Stimulated activated naive CD8-positive, alpha-beta T cell treated with anti-CD3 and anti-CD28 coated beads, Interleukin-15, Interleukin-2, amounts not matched to agents 100 ng/mL and 50 ng/mL, for 24 hours (primary cell): ENCODE measurements at regions not wholly inside any gene's neighbourhood (a gene's known extent, or its start where the extent isn't known, plus 50 kb on each side); places are given as distances from the start of the nearest gene placed in this dataset.

Experiments used
- H3K27ac Mint-ChIP-seq: one replicate; pipeline ENCODE4 v1.8.0; 2021; ENCODE audit warnings: mild to moderate bottlenecking, mixed read lengths
- H3K27me3 Mint-ChIP-seq: one replicate; pipeline ENCODE4 v1.8.0; 2021; ENCODE audit warnings: mixed read lengths
- H3K36me3 Mint-ChIP-seq: one replicate; pipeline ENCODE4 v1.8.0; 2021; ENCODE audit warnings: low read depth, mixed read lengths
- H3K4me1 Mint-ChIP-seq: one replicate; pipeline ENCODE4 v1.8.0; 2021; ENCODE audit warnings: low read depth, mixed read lengths
- H3K4me3 Mint-ChIP-seq: one replicate; pipeline ENCODE4 v1.8.0; 2021; ENCODE audit warnings: mild to moderate bottlenecking, mixed read lengths
- H3K9me3 Mint-ChIP-seq: one replicate; pipeline ENCODE4 v1.8.0; 2021; ENCODE audit warnings: mixed read lengths

DNA sequence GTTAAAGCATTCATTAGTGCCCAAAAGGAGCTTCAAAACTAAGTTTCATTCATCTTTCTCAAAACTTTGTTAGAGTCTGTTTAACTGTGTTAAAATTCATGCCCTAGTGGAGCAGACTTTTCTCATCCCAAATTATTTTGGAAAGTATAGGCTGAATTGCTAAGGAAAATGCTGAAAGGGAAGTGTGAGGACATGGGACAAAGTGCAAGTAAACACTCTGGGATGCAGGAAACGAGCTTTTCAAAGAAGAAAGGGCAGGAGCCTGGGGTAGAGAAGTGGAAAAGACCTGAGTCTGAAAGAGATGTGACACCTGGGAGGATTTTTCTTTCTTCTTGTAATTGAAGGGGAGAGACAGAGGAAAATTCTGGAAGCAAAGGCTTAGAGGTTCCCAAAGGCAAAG is 93.1 kb upstream of the ANKRD1 start:
- Mint-ChIP-seq H3K9me3 (no peaks in the 10 kb centered on the region), H3K27ac (no peak overlapping the region), H3K27me3 (peaks cover 3% of the 10 kb centered on the region), H3K4me1 (peaks cover 5% of the 10 kb centered on the region), H3K4me3 (no peak overlapping the region), H3K36me3 (no peaks in the 10 kb centered on the region)

DNA sequence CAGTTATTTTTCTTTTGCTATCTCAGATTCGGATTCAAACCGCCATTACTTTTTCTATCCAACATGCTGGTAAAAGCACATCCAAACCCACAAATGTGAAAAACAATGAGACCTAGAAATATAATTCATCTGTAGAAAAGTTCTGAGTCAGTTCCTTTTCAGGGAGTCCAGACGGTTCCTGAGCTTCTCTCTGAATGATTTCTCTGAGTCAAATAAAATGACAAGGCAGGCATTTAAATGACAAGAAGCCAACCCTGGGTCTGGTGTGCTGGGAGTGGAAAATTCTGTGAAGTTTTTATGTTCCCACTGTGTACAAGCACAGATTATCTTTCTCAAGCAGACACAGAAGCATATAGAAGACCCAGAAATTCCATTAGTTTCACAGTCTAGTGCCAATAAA is 96.3 kb upstream of the ANKRD1 start:
- H3K27ac Mint-ChIP-seq, result no peak overlapping the region
- H3K9me3 Mint-ChIP-seq, result no peaks in the 10 kb centered on the region
- no peaks in the 10 kb centered on the region for H3K36me3 Mint-ChIP-seq
- H3K4me3 Mint-ChIP-seq, result no peak overlapping the region
- H3K27me3 Mint-ChIP-seq, result peaks cover 3% of the 10 kb centered on the region
- no peaks in the 10 kb centered on the region for H3K4me1 Mint-ChIP-seq

DNA sequence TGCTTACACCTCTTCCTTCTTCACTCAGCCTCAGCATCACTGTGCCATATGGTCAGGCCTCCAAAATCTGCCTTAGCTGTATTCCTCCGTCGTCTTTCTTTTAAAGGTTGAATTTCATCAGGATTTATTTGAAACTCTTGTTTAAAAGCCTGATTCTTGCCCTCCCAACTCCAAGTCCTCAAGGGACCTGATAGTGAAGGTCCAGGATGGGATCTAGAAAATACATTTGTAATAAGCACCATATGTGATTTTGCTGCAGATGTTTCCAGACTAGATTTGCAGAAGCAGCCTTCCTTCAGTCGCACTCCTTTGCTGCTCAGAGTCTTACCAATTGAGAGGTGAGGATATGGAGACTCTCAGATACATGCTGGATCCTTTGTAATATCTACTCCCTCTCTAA is 101.0 kb upstream of the ANKRD1 start:
- Mint-ChIP-seq H3K27me3 (peaks cover 6% of the 10 kb centered on the region), H3K9me3 (peaks cover 4% of the 10 kb centered on the region), H3K4me3 (no peak overlapping the region), H3K4me1 (no peaks in the 10 kb centered on the region), H3K36me3 (no peaks in the 10 kb centered on the region), H3K27ac (no peak overlapping the region)

DNA sequence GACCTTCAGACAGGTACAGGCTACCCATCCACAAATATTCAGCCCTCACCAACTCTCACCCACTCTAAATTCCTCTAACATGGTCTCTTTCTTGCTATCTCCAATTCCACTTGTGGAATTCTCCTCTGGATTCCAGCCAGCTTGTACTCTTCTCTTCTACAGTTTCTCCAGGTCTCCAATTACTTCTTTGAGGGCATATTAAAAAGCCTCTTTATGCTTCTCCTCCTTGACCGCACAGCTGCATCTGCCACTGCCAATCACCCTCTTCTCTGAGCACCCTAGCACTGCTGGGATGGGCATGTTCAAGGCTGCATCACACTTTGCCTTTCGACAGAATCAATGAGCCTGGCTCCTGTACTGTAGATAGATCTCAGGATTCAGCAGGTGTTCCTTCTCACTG is 101.5 kb upstream of the ANKRD1 start:
- H3K27me3 Mint-ChIP-seq, result peaks cover 6% of the 10 kb centered on the region
- no peak overlapping the region for H3K27ac Mint-ChIP-seq
- H3K9me3 Mint-ChIP-seq, result peaks cover 4% of the 10 kb centered on the region
- no peak overlapping the region for H3K4me3 Mint-ChIP-seq
- no peaks in the 10 kb centered on the region for H3K4me1 Mint-ChIP-seq
- H3K36me3 Mint-ChIP-seq, result no peaks in the 10 kb centered on the region

DNA sequence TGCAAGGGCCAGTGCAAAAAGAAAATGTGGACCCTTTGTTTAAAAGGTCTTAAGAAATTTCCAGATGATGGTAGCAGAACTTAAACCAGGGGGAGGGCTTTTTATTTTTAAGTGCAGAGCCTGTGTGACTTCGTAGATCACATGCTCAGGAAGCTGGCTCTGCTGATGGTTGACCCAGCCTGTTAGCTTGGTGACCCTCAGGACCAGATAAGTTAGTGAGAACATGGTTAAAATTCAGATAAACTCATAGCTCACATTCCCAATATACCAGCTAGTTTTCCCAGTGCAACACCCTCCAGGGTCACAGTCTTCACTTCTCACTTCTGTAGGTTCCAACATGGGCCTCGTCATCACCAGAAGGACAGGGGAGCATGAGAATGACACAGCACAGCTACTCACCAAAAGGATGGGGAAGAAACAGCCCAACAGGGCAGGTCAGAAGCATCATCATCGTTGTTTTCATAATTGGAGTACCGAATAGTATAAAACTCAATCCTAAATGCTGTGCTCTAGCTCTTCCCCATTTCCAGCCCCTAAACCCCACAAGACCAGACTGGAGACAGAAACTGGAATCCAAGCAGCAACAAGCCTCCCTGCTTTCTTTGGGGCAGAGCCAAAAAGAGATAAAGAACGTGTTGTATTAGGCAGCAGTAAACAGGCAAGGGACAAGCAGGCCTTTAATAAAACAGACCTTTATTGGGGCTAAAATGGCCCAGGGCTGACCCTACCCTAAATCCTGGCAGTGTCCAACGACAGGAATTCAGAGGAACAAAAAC is 102.2 kb upstream of the ANKRD1 start:
- Mint-ChIP-seq H3K36me3 (no peaks in the 10 kb centered on the region), H3K27me3 (peaks cover 6% of the 10 kb centered on the region), H3K27ac (no peak overlapping the region), H3K9me3 (peaks cover 4% of the 10 kb centered on the region), H3K4me3 (no peak overlapping the region), H3K4me1 (no peaks in the 10 kb centered on the region)

DNA sequence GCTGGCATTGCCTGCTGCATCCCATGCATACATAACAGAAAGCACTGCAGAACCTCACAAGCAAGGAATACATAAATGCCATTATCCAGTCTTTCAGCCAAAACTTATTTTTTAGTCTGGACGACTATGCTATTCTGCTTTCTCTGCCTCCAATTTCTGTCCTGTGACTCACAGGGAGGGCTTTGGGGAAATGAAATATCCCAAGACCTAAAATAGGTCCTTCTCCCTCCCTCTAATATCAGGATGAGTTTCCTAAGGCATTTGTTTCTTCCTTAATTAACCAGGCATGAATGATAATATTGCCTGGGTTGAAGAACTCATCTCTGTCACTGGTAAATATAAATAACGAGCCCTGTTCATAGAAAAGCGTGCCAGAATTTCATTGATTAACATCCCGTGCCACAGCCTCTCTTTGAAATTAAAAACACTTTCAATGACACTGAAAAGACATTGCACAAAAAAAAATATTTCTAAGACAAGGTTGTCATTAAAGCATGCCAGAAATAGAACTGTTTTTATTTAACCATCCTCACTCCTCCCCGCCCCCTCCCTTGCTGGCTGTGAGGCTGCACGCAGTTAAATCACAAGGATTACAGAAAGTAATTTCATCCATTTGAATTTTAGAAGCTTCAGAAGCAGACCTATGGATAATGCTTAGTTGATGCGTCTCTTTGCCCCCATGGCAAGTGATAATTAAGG is 103.0 kb upstream of the ANKRD1 start:
- H3K9me3 Mint-ChIP-seq, result peaks cover 4% of the 10 kb centered on the region
- H3K4me1 Mint-ChIP-seq, result no peaks in the 10 kb centered on the region
- peaks cover 3% of the 10 kb centered on the region for H3K27me3 Mint-ChIP-seq
- no peaks in the 10 kb centered on the region for H3K36me3 Mint-ChIP-seq
- H3K4me3 Mint-ChIP-seq, result no peak overlapping the region
- H3K27ac Mint-ChIP-seq, result no peak overlapping the region

DNA sequence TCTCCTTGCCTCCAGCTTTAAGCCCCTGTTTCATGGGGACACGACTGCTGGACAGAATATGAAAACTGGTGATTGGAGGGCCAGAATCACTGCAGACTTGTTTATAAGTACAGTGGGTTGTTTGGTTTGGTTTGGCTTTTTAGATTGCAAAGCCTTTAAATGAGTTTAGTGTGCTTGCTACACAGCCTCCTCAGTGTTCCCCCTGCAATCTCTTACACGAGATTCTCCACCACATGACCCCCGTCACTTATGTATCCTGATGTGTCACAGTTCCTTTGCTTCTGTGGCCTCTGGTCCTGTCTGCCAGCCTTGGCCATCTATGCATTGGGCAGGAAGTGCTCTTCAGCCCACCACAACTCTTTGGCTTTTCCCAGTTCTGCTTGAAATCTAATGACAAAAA is 103.7 kb upstream of the ANKRD1 start:
- Mint-ChIP-seq H3K4me3 (no peak overlapping the region), H3K9me3 (peaks cover 4% of the 10 kb centered on the region), H3K4me1 (no peaks in the 10 kb centered on the region), H3K27ac (no peak overlapping the region), H3K27me3 (peaks cover 3% of the 10 kb centered on the region), H3K36me3 (no peaks in the 10 kb centered on the region)

DNA sequence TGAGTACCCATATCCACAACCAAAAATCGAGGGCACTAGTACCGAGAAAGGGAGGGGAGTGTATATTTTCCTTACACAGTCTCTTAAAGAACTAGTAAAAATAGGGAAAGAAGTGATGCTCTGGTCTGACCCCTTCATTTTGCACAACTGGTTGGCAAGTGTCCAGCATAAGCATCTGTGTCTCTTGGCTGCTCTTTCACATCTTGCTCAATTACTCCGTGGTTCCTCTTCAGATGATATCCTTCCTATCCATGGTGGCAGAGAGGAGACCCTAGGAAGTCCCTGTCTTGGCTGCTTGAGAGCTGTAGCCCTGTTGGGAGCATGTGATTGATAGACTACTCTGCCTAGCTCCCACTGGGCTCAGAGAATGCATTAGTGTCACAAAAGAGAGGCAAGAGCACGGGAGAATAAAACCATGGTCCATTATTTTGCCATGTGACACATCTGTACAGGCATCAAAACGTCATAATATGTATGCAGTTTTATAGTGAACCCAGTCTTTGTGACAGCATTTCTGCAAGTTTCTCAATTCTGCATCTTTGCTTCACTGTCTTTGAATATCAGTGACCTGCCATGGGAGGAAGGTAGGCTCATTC is 111.8 kb upstream of the ANKRD1 start:
- Mint-ChIP-seq H3K9me3 (peaks cover 9% of the 10 kb centered on the region), H3K27ac (no peak overlapping the region), H3K36me3 (peaks cover 4% of the 10 kb centered on the region), H3K4me1 (peaks cover 19% of the 10 kb centered on the region), H3K4me3 (no peak overlapping the region), H3K27me3 (no peaks in the 10 kb centered on the region)

DNA sequence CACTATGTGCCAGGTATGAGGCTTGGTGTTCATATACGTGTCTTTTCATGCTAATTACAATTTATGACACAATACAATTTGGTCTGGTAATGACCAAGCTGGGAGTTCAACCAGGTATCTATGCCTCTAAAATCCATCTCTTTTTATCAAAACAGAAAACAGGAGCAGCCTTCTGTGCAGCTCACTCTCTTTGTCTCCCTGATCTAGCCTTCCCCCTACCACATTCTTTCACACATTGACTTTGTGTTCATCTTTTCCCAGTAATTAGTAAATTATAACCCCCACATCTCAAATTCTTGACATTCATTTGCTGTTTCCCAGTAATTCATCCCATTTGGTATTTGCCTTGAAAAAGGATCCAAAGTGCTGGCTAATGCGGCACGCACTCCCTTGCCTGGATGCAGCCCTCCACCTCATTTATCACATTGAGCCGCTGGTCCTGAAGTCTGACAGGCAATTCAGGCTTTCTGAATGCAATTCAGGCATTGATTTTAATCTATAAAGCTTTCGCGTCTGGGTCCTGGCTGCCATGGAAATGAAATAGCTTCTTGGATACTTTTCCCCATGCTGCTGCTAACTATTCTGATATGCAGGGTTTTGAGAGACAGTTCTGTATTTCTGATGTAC is 112.5 kb upstream of the ANKRD1 start:
- Mint-ChIP-seq H3K4me3 (no peak overlapping the region), H3K36me3 (peaks cover 4% of the 10 kb centered on the region), H3K9me3 (peaks cover 9% of the 10 kb centered on the region), H3K27ac (no peak overlapping the region), H3K4me1 (peaks cover 19% of the 10 kb centered on the region), H3K27me3 (no peaks in the 10 kb centered on the region)

DNA sequence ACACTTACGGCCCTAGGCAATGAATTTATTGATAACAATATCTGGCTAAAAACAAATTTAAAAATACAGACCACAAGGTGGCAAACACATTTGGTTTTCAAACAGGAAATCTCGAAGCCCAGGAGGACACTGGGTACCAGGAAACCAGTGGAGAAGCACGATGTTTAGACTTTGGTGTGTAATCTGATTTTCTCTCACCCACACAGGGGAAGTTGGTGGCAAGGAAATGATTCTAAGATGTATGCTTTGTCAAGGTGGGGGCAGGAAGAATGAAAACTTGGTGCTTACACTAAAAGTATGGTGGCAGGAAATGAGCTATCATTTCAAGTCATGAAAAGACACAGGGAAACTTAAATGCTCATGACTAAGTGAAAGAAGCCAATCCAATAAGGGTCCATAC is 113.2 kb upstream of the ANKRD1 start:
- Mint-ChIP-seq H3K4me3 (peak overlapping the region; percentile 51), H3K36me3 (peaks cover 4% of the 10 kb centered on the region), H3K9me3 (peaks cover 9% of the 10 kb centered on the region), H3K4me1 (peaks cover 19% of the 10 kb centered on the region), H3K27me3 (no peaks in the 10 kb centered on the region), H3K27ac (peak overlapping the region; percentile 74)

DNA sequence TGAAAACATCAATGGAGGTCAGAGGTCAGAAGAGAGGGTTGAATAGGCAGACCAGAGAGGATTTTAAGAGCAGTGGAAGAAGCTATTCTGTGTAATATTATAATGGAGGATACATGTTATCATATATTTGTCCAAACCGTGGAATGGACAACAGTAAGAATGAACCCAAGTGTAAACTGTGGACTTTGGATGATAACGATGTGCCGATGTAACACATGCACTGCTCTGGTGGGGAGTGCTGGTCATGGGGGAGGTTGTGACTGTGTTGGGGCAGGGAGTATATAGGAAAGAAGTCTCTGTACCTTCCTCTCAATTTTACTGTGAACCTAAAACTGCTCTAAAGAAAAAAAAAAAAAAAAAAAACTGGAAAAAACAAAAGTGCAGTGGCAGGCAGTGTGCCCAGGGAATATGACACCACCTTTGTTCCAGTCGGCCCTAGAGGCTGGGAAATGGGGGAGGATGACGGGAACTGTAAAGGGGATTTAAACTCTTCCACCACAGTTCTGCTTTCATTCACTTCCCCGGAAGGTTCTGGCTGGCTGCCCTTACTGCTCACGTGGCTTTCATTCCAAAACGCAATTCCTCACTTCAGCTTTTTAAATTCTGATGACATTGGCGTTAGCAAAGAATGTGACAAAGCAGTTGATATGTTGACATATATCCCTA is 113.7 kb upstream of the ANKRD1 start:
- peak overlapping the region; percentile 74 for H3K27ac Mint-ChIP-seq

DNA sequence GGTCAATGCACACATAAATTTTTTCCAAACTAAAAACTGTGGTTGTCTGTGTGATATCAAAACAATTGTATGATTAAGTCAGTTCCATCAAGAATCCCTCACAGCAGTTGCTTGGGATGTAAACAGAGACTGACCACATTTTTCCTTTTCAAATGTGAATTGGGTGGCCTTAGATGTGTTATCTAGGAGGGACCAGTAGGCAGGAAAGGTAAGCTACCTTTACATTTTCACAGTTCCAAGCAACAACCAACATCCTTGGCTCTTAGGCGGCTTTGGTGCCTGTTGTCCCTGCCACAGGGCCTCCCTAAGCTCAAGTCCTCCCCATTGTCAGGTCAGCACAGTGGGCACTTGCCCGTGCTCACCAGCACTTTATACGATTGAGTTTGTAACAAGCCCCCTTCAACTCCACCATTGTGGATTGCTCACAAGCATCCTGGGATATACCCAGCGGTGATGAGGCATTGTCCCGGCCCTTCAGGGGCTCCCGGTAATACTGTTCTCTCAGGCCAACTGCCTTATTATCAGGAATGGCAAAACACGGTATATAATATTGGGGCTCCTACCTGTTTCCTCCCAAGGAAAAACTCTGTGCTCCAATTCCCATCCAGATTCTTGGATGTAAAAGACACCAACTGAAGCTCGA is 114.9 kb upstream of the ANKRD1 start:
- H3K36me3 Mint-ChIP-seq, result peaks cover 4% of the 10 kb centered on the region
- peaks cover 19% of the 10 kb centered on the region for H3K4me1 Mint-ChIP-seq
- H3K27ac Mint-ChIP-seq, result no peak overlapping the region
- peaks cover 9% of the 10 kb centered on the region for H3K9me3 Mint-ChIP-seq
- H3K4me3 Mint-ChIP-seq, result no peak overlapping the region
- H3K27me3 Mint-ChIP-seq, result no peaks in the 10 kb centered on the region

More for the DNA sequence above, 113.7 kb upstream of the ANKRD1 start:
- Mint-ChIP-seq H3K36me3 (peaks cover 4% of the 10 kb centered on the region), H3K27me3 (no peaks in the 10 kb centered on the region), H3K4me3 (peak overlapping the region; percentile 51), H3K9me3 (peaks cover 9% of the 10 kb centered on the region), H3K4me1 (peaks cover 19% of the 10 kb centered on the region)

DNA sequence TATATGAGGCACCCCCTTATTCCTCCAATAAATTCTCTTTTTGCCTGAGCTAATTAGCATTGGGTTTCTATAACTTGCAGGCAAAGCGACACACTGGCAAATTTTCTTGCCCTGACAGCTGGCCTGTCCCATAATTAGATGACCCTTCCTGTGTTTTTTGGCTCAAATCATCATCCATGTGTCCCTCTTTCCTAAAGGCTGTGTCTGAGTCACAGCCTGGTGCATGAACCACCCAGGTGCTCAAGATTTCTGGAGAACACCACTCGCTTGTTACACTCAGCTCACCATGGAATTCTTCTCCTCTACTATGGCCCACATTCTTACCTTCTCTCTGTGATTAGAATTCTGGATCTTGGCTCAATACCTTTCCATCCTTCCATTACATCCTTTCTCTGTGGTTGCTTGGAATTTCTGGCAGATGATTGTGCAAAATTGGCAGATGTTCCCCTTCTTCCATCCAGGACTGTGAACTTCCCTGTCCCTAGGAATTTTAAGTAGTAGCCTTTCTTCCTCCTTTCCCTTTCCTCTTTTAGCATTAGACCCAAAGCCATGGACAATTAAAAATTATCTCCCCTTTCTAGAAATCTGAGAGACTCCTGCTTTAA is 116.0 kb upstream of the ANKRD1 start:
- H3K27me3 Mint-ChIP-seq, result peaks cover under 1% of the 10 kb centered on the region
- peaks cover 9% of the 10 kb centered on the region for H3K9me3 Mint-ChIP-seq
- no peak overlapping the region for H3K27ac Mint-ChIP-seq
- peaks cover 4% of the 10 kb centered on the region for H3K36me3 Mint-ChIP-seq
- H3K4me1 Mint-ChIP-seq, result peaks cover 19% of the 10 kb centered on the region
- H3K4me3 Mint-ChIP-seq, result no peak overlapping the region

DNA sequence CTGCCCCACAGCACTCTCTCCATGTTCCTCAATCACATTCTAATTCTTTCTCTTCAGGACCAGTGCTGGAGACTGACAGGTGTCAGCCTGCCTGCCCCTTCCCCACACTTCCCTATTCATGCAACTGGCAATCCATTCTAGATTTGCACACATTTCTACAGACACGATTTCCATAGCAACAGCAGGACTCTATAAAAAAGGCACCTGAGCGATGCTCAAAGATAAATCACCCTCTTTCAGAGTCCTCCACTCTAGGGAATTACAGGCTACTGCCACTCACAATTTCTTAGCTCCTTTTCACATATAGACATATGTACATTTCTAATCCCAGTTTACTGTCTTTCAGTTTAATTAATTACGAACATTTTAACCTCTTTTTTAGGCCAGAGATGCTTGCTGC is 118.1 kb upstream of the ANKRD1 start:
- Mint-ChIP-seq H3K4me3 (no peak overlapping the region), H3K27me3 (peaks cover 6% of the 10 kb centered on the region), H3K4me1 (peaks cover 11% of the 10 kb centered on the region), H3K27ac (no peak overlapping the region), H3K36me3 (peaks cover 4% of the 10 kb centered on the region), H3K9me3 (peaks cover 6% of the 10 kb centered on the region)
